Ramos (cell line): ENCODE measurements at regions not wholly inside any gene's neighbourhood (a gene's known extent, or its start where the extent isn't known, plus 50 kb on each side); places are given as distances from the start of the nearest gene placed in this dataset.

Experiments
- in situ Hi-C: fragments of 300-500 bp; cut with MboI; formaldehyde crosslinking; loops from one replicate; pipeline ENCODE4 v1.14.3; 2022; ENCODE audit warnings: low sequenced_read_pairs; ENCODE audit not compliant: unreplicated experiment

DNA sequence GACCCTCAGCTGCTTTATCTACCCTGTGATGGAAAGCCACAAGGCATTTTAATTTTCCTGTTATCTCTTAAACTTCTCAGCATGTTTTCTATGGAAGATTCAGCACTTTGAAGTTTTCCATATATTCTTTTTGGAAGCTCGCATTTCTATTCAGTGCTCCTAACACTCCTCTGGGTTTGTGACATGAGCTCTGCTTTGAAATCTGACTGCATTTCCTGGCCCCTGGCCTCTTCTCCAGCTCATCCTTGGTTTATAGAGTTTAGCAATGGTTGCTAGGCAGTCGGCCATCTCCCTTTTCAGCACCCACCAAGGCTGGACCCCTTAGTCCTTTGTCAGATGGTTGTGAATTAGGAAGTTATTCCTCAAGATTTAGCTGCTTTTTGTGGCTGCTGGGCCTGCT, 150.6 kb downstream of the KCNA5 start:
- in situ Hi-C loops: no loop called here

DNA sequence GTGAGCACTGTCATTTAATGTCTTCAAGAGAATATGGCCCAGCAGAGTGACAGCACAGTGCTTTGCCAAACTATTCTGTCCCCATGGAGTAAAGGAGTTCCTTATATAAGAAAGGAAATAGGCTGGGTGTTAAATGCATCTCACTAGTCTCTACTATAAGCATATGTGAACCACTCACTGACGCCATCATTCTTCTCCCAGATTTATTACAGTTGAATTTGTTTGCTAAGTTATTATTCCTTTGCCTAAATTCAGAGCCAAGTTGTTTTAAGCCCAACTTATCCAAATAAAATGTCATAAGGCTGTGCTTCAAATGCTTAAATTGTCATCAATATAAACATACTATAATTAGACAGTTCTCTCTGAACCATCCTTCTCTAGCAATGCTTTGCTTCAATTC, 151.6 kb downstream of the KCNA5 start:
- in situ Hi-C loops: no loop called here

DNA sequence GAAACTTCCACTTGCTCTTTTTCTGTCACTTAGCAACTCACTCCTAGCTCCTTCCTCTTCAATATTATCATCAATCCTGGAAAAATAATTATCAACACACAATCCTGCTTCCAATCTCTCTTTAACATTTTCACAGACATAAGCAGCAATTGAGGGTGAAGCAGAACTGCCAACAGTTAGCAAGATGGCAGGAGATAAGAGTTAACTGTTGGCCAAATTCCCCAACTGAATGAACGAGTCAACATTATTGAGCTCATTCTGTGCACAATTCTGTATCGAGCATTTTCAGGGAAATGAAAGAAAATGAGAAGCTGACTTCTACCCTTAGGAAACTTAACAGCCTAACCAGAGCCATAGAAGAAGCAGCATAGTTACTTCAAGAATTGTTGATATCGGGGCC, 152.0 kb downstream of the KCNA5 start:
- in situ Hi-C loops: no loop called here

DNA sequence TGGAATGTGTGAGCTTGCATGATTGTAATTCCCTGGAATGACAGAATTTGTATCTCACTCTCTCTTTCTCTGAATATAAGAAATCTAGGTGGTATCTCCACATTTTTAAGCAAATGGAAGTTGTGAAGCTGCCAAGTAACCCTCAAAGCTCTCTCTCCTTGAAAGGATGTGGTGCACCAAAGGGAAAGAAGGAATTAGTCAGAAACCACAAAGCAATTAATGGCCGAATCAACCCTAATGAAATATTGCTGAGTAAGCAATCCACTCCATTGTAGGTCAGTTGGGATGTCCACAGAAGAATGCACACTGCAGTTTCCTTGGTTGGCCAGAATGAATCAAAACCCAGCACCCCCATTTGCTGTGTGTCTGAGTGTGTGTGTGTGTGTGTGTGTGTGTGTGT, 153.5 kb downstream of the KCNA5 start:
- in situ Hi-C loops: no loop called here

- in situ Hi-C loops: no loop called here
Measured at GRCh38 chr12:5197656-5198055, 154.0 kb downstream of the KCNA5 start.

DNA sequence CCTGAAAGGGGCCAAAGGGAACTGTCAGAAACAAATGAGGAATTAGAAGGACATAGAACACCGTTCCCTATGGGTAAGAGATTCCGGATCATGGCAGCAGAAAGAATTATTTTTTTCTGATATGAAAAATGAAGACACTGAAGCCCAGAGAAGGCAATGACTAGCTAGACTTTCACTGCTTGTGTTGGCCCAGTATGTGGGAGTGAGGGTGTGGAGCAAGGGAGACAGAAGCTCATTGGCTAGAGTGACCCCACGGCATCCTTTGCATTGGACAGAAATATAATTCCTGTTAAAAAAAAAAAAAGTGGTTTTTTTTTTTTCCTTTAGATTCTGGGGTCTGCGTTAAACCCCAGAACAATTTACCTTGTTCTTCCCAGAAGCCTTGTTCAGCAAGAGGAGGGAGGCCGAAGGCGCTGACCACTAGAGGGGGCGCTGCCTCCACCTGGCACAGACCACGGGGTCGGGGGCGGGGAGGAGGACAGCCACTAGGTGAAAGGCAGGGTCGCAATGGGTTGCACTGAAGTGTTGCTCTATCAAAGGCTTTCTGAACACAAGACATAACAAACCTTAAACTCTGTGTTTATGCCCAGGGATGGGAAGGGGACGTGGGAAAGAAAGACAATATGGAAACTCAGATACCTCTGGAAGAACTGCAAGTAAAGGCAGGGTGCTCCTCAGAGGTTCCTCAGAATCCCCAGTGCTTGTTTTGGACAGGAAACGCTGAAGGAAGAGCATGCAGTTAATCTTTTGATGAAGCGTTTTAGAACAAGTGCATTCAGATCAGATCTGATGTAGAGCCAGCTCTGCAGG, 156.8 kb downstream of the KCNA5 start:
- in situ Hi-C loops: loop anchor here (25.0 kb wide), 1 partner anchor 337 kb away; no protein-coding TSS in a partner anchor

DNA sequence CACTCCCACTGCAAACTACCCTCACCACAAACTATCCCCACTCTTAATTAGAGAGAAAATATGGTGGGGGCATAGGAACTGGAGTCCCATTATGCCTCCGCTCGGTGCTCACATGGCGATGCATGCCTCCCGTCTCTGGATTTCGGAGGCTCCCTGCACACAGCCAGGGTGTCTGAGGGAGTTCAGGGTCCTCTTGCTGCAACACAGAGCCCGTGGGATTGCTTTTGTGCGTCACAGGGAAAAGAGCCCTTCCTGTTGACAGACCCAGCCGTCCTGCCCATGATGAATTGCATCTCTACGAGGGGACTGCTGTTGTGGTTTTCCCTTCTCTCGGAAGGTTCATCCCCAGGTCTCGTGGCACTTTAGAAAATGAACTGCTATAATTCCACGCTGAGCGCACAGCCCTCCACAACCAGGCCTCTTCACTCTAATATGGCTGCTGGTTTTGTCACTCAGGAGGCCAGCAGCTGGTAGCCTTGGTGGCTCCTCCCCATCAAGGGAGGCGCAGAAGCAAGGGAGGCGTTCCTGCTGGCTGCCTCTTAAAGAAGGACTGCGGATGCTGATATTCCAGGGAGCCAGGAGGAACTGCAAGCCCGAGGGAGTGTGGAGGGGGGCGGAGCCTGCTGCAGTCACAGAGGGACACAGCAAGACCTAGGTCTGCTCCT, 158.0 kb downstream of the KCNA5 start:
- in situ Hi-C loops: loop anchor here (25.0 kb wide), 1 partner anchor 336 kb away; no protein-coding TSS in a partner anchor

- in situ Hi-C loops: loop anchor here (25.0 kb wide), 1 partner anchor 334 kb away; no protein-coding TSS in a partner anchor
Measured at GRCh38 chr12:5203274-5203673, 159.6 kb downstream of the KCNA5 start.

DNA sequence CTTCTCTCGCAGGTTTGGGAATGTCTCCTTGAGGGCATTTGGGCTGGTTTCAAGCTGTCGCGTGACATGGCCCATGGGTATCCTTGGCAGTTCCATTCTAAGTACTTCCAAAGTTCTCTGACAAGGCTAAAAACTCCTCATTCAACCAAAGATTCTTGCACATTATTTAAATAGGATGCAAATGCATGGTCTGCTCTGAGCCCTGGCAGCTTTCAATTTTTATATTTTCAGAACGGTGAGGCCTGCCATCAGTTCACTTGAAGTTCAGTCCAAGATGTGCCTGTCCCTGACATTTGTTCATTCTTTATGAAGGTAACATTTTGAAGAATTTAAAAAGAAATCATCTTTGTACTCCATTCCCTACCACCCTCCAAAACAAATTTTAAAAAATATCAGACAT, 160.0 kb downstream of the KCNA5 start:
- in situ Hi-C loops: loop anchor here (25.0 kb wide), 1 partner anchor 334 kb away; no protein-coding TSS in a partner anchor

GRCh38 chr12:5204271-5204670, 160.6 kb downstream of the KCNA5 start:
- in situ Hi-C loops: loop anchor here (25.0 kb wide), 1 partner anchor 333 kb away; no protein-coding TSS in a partner anchor

GRCh38 chr12:5204831-5205230, 161.2 kb downstream of the KCNA5 start:
- in situ Hi-C loops: loop anchor here (25.0 kb wide), 1 partner anchor 332 kb away; no protein-coding TSS in a partner anchor

DNA sequence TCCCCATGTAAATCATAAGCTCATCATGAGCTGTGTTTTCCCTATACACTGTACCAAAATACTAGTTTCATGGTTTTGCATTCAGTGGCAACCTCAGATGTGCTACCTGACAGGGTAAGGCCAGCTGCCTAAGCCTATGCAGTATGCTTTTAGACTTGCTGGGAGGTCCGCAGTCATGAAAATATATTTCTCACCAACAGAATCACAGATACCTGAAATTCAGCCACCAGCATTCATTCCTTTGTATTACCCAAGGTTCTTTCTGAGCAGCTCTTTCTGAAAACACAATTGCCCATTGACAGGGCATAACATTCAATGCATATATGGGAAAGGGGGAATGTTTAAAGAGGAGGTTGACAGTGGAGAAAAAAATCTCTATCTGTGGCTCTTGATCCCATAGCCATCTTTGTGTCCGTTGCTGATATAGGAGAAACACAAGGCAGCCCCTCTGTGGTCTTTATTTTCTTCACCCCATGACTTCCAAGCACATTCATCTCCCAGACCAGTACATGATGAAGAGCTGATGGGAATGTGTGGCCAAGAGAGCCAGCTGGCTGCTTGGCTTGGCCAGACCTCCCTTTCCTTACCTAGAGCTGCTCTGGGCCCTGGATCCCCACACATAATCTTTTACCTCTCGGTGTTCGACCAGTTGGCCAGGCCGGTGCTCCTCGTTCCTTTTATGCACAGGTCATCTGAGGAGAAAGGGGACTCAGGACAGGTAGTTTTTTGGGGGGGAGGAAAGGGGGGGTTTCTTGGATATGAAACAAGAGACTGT, 162.9 kb downstream of the KCNA5 start:
- in situ Hi-C loops: loop anchor here (25.0 kb wide), 1 partner anchor 331 kb away; no protein-coding TSS in a partner anchor

- in situ Hi-C loops: loop anchor here (25.0 kb wide), 1 partner anchor 327 kb away; no protein-coding TSS in a partner anchor
Measured at GRCh38 chr12:5210179-5210922, 166.7 kb downstream of the KCNA5 start.

DNA sequence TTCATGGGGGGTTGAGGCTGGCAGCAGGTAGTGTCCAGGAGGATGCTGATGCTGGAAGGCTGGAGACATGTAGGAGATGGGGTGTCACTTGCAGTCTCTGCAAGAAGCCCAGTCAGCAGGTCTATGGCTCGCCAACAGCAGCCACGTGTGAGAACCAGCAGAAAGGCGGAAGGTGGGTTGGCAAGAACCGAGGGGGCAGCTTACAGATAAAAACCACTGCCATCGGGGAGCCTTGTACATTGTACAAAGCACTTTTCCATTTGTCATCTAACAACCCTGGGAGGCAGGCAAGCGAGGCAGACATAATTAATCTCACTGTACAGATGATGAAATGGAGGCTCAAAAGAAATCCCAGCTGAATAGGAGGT, 167.2 kb downstream of the KCNA5 start:
- in situ Hi-C loops: loop anchor here (25.0 kb wide), 1 partner anchor 326 kb away; no protein-coding TSS in a partner anchor

DNA sequence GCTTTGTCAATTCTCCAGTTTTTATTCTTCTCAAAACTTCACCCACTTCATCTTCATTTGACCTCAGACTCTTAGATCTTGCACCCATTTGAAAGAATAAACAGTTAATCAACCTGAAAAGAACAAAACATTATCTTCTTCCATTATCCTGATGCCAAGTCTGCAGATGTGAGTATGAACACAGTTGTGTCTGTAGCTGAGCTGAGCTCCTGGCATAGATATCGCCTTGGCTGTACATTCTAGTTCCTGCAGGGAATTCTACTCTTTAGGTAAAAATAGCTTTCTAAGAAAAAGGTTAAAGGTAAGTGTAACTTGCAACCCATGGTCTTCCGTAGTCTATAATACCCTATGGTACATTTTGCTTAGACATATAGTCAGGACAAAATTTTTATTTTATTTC, 169.7 kb downstream of the KCNA5 start:
- in situ Hi-C loops: loop anchor here (25.0 kb wide), 1 partner anchor 324 kb away; no protein-coding TSS in a partner anchor

GRCh38 chr12:5213990-5214389, 170.3 kb downstream of the KCNA5 start:
- in situ Hi-C loops: loop anchor here (25.0 kb wide), 1 partner anchor 323 kb away; no protein-coding TSS in a partner anchor

- in situ Hi-C loops: loop anchor here (25.0 kb wide), 1 partner anchor 319 kb away; no protein-coding TSS in a partner anchor
Measured at GRCh38 chr12:5217936-5218335, 174.3 kb downstream of the KCNA5 start.

GRCh38 chr12:5220099-5220498, 176.4 kb downstream of the KCNA5 start:
- in situ Hi-C loops: loop anchor here (25.0 kb wide), 1 partner anchor 317 kb away; no protein-coding TSS in a partner anchor

DNA sequence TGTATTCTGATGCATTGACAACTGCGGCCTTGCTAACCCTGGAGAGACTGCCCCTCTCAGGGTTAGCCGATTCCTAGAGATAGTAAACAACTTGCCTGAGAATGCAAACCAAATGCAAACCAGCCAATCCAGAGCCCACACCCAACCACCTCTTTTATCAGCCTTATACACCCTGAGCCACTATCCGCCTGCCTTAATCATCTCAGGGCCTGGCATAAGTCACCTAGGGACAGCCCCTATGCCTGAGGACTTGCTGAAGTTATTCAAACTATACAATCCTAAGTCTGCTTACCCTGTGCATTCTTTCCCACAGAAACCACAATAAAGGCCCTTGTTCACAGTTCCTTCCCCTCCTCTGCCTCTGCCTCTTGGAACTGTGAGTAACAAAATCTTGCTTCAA, 177.2 kb downstream of the KCNA5 start:
- in situ Hi-C loops: loop anchor here (25.0 kb wide), 1 partner anchor 316 kb away; no protein-coding TSS in a partner anchor
